ENCODE measurements at regions not wholly inside any gene's neighbourhood (a gene's known extent, or its start where the extent isn't known, plus 50 kb on each side); places are given as distances from the start of the nearest gene placed in this dataset.

DNA sequence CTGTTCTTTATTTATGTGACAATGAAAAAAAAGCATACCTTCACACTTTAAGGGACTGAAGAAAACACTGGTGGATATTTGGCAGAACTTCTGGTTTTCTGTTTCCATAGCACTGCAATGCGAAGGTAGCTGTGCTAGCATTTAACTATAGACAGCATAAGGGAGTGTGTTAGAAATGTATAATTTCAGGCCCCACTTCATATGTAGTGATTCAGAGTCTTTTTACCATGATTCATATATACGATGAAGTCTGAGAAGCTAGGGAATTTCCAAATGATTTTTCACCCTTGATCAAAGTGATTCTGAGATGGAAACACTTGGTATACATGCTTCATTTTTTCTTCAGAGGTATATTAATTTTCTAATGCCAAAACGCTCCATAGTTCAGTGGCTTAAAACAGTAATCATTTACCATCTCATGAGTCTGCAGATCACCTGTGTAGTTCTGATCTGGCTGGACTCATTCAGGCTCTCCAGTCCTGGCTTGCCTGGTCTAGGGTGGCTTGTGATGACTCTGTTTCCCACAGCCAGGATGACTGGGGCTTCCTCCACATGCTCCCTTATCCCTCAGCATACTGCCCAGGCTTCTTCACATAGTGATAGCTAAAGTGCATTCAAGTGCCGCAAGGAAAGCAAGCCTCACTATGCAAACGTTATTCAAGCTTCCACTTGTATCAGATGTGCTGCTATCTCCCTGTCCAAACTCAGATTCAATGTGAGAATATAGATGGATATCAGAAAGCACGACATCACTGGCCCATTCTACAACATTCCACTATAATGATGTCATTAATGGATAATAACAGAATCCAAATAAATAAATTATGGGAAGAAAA is 790.1 kb downstream of the TECRL start:
- DNase-seq = no peak

DNA sequence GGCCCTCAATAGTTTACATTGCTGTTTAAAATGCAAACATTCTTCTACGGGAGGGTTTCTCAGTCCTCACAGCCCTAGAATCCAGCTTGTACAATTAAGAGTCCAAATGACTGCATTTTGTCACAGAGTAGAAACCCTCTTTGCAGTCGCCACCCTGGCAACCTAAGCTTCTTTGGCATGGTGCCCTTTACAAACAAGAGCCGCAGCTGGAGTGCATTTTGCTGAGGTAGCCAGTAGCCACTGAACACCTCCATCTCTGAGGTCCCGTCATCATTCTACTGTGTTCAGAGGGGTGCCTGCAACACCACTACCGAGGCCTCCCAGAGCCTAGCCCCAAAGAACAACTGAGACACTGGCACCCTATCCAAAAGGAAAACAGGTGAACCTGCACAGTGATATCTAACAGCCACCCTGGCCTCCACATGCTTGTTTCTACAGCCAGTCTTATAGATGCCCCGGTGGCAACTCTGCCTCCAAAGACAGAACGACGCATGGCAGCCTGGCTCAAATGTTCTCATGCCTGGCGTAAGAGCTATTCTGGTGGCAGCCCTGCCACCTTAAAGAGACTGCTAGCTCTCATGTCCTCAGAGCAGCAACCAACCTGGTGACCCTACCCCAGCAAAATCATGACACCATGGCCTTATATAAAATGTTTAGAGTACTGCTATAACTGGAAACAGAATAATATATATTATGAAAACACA is 801.9 kb downstream of the TECRL start:
- DNase-seq = peak; percentile 19

DNA sequence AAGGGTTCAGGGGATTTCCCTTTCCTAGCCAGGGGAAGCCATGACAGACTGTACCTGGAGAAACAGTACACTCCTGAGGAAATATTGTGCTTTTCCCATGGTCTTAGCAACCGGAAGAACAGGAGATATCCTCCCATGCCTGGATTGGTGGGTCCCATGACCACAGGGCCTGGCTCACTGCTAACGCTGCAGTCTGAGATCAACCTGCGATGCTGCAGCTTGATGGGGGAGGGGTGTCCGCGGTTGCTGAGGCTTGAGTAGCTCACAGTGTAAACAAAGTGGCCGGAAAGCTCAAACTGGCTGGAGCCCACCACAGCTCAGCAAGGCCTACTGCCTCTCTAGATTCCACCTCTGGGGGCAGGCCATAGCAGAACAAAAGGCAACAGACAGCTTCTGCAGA is 819.5 kb downstream of the TECRL start:
- no peak for DNase-seq

DNA sequence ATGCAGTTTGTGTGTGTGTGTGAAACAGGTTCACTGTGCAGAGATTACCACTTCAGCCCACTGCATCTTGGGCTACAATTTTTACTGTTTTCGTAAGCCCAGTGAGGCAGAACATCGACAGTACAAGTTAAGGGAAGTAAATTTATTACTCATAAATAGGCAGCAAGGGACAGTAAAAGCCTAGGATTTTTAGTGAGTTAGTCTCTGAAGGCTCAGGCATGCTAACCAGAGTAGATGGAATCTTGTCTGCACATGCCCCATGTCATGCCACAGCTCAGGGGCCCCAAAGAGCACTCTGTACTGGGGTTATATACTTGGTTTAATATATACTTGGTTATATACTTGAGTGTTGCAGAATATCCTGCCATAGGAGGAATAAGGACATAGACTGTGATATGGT is 825.7 kb downstream of the TECRL start:
- no peak for DNase-seq

DNA sequence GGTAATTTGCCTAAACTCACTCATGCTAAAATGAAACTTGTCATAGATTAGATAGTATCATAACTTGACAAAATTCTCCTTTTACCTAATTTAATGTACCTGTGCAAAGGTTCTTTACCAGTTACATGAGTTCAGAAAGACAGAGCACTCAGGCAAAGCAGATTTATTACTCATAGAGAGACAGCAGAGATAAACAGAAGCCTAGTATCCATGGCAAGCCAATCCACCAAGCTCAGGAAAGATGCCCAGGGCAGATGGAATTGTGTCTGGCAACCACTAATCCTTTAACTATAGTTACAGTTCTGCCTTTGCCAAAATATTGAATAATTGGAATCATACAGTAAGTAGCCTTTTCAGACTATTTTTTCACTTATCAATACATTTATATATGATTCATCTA is 826.2 kb downstream of the TECRL start:
- no peak for DNase-seq

DNA sequence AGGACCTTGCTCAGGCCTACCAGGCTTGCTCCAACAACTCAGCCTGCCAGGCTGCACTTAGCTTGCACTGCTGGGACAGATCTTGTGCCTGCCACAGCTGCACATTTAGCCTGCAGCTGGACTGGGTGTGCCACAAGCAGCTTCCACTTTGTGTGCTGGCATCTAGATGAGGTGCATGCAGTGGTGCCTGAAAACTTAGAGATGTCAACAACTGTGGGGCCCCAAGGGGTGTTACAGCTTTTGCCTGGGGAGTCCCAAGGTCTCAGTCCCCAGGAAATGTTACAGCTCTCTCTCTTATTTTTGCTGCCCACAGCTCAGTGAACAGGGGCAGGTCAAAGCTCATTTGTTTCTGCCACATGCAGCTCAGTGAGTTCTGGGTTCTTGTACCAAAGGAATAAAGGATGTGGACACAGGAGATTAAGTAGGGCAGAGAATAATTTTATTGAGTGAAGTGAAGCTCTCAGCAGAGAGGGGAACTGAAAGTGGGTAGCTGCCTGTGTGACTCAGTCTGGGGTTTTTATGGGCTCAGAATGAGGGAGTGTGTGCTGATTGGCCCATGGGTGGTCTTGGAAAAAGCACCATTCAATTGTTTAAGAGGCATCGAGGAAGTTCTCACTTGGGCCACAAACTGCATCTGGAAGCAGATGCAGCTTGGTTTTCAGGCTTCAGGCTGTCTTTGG is 828.3 kb downstream of the TECRL start:
- DNase-seq = no peak

DNA sequence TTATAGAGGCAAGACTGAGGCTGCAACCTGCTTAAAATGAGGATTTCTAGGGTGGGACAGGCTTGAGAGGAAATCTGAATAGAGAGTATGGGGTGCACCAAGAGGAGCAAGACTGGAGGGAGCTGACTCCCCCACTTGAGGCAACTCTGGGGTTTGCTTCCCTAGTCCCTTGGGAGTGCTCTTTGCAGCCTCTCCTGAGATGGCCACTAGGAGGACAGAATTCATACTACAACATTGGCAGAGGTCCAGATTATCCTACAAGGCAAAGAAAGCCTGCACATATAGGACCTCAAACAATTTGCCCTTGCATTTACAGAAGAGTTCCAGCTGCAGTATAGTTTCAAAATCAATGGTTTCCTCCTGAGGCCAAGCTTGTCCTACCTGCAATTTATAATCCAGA is 830.9 kb downstream of the TECRL start:
- DNase-seq = no peak

DNA sequence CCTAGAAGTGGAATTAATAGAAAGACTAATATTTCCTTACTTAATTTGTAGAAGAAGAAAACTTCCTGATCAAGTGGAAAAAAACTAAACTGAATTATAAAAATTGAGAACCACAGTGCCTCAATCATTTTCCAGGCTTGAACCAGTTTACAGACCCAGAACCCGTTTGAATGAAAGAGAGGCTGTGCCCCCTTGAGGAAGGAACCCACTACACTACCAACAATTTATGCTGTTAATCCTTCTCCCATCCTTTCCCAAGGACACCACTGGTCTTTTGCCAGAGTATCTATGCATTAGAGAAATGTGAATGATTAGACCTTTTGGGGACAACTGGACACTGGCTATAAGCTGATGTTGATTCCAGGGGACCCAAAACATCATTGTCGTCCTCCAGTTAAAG is 842.6 kb downstream of the TECRL start:
- no peak for DNase-seq

DNA sequence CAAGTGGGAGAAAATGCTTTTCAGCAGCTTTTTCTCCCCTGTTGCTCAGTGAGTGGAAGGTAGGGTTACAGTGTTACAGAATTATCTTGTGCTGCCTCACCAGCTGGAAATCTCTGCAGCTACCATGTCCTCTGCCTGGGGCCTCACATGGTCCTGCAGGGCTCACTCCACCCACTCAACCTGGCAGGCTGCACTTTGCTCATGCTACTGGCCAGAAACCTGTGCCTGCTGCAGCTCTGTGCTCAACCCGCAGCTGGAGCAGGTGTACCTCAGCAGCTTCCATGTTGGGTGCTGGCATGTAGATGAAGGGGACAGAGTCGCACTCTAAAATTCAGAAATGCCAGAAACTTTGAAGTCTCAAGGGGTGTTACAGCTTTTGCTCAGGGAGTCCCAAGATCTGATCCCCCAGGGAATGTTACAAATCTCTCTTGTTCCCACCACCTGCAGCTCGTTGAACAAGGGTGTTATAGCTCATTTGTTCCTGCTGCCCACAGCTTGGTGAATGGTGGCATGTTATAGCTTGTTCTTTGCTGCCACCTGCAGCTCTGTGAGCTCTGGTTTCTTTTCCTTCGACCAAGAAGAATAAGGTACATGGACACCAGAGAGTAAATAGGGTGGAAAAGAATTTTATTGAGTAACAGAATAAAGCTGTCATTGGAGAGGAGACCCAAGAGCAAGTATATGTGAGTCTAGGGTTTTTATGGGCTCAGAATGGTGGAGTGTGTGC is 845.8 kb downstream of the TECRL start:
- DNase-seq = no peak

DNA sequence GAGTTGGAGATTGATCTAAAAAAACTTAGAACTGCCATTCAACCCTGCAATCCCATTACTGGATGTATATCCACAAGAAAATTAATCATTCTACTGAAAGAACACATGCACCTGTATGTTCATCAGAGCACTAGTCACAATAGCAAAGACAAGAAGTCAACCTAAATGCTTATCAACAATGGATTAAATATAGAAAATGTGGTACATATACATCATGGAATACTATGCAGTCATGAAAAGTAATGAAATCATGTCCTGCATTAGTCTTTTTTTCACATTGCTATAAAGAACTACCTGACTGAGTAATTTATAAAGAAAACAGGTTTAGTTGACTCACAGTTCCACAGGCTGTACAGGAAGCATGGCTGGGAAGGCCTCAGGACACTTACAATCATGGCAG is 850.5 kb downstream of the TECRL start:
- no peak for DNase-seq

DNA sequence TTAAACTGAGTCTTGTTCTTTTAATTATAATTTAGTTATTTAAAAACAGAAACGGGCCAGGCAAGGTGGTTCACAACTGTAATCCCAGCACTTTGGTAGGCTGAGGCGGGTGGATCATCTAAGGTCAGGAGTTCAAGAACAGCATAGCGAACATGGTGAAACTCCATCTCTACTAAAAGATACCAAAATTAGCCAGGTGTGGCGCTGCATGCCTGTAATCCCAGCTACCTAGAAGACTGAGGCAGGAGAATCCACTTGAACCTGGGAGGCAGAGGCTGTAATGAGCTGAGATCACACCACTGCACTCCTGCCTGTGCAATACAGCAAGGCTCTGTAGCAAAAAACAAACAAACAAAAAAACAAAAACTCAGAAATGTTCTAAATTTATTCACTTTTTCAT is 852.9 kb downstream of the TECRL start:
- DNase-seq = no peak

DNA sequence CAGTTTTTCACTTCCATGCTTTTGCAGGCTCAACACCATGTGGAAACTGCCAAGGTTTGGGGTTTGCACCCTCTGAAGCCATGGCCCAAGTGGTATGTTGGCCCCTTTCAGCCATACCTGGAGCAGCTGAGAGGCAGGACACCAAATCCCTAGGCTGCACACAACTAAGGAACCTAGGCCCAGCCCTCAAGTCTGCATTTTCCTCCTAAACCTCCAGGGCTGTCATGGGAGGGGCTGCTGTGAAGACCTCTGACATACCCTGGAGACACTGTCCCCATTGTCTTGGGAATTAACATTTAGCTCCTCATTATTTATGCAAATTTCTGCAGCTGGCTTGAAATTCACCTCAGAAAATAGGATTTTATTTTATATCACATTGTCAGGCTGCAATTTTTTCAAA is 856.1 kb downstream of the TECRL start:
- DNase-seq = no peak

DNA sequence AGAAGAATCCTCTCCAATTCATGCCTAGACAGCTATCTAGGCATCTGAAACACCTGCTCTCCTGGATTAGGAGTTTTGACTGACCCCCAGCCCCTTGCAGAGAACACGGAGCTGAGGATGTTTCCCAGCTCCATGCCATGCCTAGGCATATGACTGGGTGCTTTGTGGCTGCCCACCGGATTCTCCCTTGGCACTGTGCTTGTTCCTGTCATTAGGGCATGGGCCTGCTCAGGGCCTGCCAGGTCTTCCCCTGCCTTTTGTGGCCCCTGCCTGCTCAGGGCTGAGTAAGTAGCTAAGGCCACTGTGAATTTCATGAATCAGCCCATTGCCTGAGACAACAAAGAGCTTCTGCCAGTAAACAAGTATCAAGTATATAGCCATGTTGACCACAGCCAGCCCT is 867.4 kb downstream of the TECRL start:
- DNase-seq = no peak

DNA sequence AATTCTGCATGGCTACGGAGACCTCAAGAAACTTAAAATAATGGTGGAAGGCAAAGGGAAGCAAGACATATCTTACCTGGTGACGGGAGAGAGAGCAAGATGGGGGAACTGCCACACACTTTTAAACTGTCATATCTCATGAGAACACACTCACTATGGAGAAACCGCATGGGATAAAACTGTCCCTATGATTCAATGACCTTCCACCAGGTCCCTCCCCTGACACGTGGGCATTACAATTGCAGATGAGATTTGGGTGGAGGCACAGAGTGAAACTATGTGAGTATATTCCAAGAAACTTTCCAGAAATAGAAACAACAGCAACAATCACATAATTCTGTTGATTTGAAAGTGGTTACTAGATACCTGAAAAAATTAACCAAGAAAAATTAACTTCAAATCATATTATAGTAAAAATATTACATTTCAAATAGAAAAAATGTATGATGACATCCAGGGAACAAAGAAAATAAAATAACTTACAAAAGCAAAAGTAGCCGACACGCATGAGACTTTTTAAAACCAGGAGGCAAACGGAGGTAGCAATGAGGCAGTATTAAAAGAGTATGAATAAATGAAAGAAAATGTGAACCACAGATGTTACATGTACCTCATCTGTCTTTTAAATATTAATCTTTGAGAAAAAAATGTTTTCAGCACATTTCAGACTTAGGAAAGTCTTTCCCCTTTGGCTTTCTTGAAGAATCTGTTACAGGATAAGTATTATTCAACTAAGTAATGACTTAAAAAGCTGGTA is 879.5 kb downstream of the TECRL start:
- no peak for DNase-seq

DNA sequence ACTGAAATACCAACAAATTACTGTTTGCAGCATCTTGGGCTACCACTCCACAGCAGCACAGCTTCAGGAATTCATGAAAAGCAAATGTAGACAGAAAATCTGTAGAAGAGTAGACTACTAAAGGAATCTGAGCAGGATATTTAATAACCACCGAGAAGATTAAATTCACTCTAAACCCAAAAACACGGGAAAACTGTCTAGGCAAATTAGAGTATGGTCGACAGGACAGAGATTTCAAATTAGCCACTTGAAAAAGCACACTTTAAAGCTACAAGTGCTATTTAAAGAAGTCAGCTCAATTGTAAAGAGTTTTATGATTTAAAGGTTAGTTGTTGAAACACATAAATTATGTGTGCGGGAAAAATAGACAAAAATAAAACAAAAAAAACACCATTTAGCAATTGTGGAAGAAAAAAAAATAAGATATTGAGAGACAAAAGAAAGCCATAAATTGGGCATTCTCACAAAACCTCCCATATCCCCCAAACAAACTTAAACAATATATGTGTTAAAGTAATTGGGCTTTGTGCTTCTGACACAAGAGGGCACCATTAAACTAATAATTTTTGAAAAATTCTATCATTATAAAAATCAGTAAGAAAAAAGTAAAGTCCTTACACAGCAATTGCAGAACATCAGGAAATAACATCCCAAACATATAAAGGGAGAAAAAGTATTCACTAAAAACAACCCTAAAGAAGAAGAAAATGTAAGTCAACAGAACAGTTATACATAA is 880.8 kb downstream of the TECRL start:
- DNase-seq = no peak

DNA sequence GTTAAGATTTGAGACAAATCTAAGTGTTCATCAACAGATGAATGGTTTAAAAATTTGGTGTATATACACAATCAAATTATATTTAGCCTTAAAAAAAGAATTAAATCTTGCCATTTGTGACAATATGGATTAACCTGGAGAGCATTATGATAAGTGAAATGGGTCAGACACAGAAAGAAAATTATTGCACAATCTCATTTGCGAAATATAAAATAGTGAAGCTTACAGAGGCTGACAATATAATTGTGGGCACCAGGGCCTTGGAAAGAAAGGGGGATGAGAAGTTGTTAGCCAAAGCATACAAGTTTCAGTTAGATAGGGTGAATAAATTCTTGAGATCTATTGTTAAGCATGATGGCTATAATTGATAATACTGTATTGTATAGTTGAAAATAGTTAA is 883.0 kb downstream of the TECRL start:
- no peak for DNase-seq

DNA sequence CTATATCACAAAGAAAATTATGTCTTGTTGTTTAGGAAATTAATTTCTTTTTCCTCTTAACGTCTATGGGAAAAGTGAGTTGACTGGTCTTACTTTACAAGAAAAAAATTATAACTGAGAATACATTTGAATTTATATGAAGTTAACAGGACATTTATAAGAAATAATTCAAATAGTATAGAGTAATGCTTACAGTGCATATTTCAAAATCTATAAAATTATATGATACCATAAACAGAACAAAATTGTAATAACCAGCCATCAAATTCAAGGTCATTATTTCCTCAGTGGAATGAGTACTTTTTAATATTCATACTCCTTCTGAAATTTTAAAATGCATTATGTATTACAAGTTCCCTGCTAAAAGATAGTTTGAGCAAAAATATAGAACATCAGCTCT is 884.5 kb downstream of the TECRL start:
- no peak for DNase-seq

DNA sequence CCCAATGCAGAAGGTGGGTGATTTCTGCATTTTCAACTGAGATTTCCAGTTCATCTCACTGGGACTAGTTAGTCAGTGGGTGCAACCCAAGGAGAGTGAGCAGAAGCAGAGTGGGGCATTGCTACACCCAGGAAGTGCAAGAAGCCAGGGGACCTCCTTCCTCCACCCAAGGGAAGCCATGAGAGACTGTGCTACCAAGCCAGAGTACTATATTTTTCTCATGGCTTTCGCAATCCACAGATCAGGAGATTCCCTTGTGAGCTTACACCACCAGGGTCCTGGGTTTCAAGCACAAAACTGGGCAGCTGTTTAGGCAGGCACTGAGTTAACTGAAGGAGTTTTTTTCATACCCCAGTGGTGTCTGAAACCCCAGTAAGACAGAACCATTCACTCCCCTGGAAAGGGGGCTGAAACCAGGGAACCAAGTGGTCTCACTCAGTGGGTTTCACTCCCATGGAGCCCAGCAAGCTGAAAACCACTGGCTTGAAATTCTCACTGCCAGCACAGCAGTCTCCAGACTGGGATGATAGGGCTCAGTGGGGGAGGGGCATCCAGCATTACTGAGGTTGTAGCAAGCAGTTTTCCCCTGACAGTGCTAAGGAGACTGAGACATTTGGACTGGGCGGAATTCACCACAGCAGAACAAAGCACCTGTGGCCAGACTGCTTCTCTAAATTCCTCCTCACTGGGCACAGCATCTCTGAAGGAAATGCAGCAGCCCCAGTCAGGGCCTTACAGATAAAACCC is 903.4 kb downstream of the TECRL start:
- DNase-seq = no peak

DNA sequence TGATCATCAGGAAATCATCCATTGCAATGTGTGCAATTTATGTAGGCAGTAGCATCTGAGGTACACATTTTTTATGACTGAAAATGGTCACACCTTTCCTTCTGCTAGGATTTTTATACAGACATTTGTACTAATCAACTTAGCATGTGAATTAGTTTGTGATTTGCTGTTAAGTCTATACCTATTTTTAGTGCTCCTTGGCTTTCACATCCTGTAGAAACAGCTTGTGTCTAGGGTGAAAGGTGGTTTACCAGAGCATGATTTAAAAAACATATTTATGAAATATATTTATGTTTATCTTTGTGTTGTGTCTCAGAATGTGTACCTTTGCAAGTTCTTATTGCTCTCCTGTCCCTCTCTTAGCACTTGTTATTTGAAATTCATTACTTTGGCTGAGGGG is 916.0 kb downstream of the TECRL start:
- no peak for DNase-seq

DNA sequence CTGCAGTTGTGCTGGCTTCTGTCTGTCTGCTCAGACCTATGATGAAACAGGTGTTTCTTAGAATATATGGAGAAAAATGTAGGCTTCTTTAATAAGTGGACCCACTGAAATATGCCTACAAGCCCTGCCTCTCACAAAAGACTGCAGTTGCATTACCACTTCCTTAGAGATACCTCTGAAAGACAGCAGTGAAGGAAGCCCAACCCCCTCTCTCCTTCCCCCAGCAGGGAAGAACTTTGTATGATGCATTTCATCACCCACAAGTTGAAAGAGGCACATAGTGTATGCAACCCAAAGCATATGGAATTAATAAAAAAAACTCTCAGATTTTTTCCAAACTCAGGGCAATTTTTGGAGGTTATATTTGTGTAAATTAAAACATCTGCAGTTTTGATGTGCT is 916.7 kb downstream of the TECRL start:
- DNase-seq = no peak

DNA sequence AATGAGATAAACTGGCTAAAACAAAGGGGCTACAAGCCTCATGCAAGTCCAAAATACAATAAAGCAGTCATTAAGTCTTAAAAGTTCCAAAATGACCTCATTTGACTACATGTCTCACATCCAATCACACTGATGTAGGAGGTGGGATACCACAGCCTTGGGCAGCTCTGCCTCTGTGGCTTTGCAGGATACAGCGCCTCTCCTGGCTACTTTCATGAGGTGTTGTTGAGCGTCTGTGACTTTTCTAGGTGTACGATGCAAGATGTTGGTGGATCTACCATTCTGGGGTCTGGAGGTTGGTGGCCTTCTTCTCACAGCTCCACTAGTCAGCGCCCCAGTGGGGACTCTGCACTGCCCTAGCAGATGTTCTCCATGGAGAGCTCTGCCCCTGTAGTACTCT is 944.9 kb downstream of the TECRL start:
- no peak for DNase-seq

Data from SHP77 treated with DMSO at 0.1 percent for 48 hours (cell line).